ENCODE measurements at regions not wholly inside any gene's neighbourhood (a gene's known extent, or its start where the extent isn't known, plus 50 kb on each side); places are given as distances from the start of the nearest gene placed in this dataset.

DNA sequence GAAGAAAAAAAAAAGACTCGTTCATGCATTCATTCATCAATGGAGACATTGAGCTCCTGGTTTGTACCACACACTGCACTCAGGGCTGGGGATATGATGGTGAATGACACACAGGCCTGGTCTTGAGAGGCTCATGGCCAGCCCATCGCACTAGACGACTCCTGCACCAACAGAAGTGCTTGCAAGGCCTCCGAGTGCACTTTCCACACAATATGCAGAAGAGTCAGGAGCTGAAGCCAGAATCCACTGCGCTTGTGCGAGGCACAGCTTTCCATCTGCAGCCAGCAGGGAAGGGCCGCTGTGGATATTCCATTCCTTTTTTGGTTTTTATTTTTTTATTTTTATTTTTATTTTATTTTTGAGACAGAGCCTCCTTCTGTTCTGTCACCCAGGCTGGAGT lies 192.4 kb downstream of the DICER1 start:
- ATAC-seq (no peak), DNase-seq (no peak)
- intact Hi-C loops (cut with DNase I): no loop called here
- H3K27ac ChIP-seq: no peak overlapping the region
- H3K9me3 ChIP-seq: no peaks in the 10 kb centered on the region
- H3K4me3 ChIP-seq: no peak overlapping the region
- no peaks in the 10 kb centered on the region for H3K4me1 ChIP-seq
- no peaks in the 10 kb centered on the region for H3K36me3 ChIP-seq
- no peaks in the 10 kb centered on the region for H3K27me3 ChIP-seq
- TF ChIP-seq, protein P1, sequence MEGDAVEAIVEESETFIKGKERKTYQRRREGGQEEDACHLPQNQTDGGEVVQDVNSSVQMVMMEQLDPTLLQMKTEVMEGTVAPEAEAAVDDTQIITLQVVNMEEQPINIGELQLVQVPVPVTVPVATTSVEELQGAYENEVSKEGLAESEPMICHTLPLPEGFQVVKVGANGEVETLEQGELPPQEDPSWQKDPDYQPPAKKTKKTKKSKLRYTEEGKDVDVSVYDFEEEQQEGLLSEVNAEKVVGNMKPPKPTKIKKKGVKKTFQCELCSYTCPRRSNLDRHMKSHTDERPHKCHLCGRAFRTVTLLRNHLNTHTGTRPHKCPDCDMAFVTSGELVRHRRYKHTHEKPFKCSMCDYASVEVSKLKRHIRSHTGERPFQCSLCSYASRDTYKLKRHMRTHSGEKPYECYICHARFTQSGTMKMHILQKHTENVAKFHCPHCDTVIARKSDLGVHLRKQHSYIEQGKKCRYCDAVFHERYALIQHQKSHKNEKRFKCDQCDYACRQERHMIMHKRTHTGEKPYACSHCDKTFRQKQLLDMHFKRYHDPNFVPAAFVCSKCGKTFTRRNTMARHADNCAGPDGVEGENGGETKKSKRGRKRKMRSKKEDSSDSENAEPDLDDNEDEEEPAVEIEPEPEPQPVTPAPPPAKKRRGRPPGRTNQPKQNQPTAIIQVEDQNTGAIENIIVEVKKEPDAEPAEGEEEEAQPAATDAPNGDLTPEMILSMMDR (IDR thresholded peaks at IDR 0.05): no peak

DNA sequence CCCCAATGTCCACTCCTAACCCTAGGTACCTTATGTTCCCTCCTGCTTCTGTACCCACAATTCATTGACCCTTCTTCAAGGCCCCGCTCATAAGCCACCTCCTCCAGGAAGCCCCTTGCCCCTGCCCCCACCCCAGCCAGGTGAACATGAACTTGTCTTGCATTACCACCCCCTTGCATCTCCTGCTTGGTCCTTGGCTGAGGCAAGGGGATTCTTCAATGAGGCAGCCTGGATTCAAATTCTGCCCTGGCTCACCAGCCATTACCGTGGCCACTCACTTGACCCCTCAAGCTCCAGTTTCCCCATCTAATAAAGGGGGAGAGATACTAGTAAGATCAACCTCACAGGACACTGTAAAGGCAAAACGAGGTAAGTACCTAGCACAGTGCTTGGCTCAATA lies 193.1 kb downstream of the DICER1 start:
- ATAC-seq: no peak
- DNase-seq: no peak
- Histone ChIP-seq H3K4me1 (no peaks in the 10 kb centered on the region), H3K36me3 (no peaks in the 10 kb centered on the region), H3K4me3 (no peak overlapping the region), H3K27ac (no peak overlapping the region), H3K27me3 (no peaks in the 10 kb centered on the region), H3K9me3 (no peaks in the 10 kb centered on the region)
- intact Hi-C loops (cut with DNase I): no loop called here
- TF ChIP-seq, protein P1 (IDR thresholded peaks at IDR 0.05): no peak

DNA sequence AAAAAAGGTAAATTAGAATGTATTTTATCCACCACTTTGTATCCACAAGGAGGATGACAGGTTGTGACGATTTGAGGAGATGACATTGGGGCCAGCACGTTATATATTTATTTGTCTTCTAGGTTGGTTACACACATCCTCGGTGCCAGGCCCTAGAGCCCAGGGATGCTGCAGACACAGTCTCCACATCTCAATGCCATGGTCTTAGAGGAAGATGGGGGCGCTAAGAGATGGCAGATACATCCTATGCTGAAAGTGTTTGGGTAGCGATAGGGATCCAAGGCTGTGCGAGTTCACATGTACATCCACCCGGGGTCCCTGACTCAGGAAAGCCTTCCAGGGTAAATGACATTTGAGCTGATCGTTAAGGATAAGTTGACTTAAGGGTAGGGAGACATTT lies 193.1 kb upstream of the GSC start:
- Histone ChIP-seq H3K4me1 (no peaks in the 10 kb centered on the region), H3K27me3 (no peaks in the 10 kb centered on the region), H3K9me3 (no peaks in the 10 kb centered on the region), H3K27ac (no peak overlapping the region), H3K36me3 (no peaks in the 10 kb centered on the region), H3K4me3 (no peak overlapping the region)
- no peak for ATAC-seq
- intact Hi-C loops (cut with DNase I): no loop called here
- no peak for DNase-seq
- TF ChIP-seq, protein P1 (IDR thresholded peaks at IDR 0.05): no peak

DNA sequence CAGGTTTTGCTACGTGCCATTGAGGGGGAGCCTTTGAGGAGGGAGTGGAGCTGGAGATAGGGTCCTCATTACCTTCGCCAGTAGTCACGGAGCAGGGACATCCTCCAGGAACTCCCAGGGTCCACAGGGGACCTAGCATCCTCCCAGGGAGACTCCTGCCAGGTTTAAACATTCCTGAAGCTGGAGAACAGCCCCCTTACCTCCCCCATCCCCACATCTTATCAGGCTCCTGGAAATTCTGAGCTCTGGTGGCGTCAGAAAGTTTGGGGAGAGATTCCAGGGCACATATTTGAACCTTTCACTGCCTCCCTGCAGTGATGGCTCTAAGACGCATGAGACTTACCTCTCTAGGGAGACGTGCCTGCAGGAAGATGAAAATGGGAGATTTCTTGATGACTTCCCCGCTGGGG lies 192.3 kb upstream of the GSC start:
- Histone ChIP-seq H3K27me3 (no peaks in the 10 kb centered on the region), H3K27ac (no peak overlapping the region), H3K9me3 (no peaks in the 10 kb centered on the region), H3K4me1 (no peaks in the 10 kb centered on the region), H3K4me3 (no peak overlapping the region), H3K36me3 (no peaks in the 10 kb centered on the region)
- intact Hi-C loops (cut with DNase I): no loop called here
- ATAC-seq (no peak), DNase-seq (no peak)
- TF ChIP-seq, protein P1 (IDR thresholded peaks at IDR 0.05): no peak

GRCh38 chr14:94961386-94962165 lies 191.7 kb upstream of the GSC start:
- Histone ChIP-seq H3K27ac (no peak overlapping the region), H3K36me3 (no peaks in the 10 kb centered on the region), H3K27me3 (no peaks in the 10 kb centered on the region), H3K4me1 (no peaks in the 10 kb centered on the region), H3K9me3 (no peaks in the 10 kb centered on the region), H3K4me3 (no peak overlapping the region)
- intact Hi-C loops (cut with DNase I): no loop called here
- ATAC-seq (no peak), DNase-seq (no peak)
- TF ChIP-seq, protein P1 (IDR thresholded peaks at IDR 0.05): no peak
